GM21423 (cell line): ENCODE measurements at regions not wholly inside any gene's neighbourhood (a gene's known extent, or its start where the extent isn't known, plus 50 kb on each side); places are given as distances from the start of the nearest gene placed in this dataset.

Experiments
- ATAC-seq: cut with Tn5 transposase; IDR thresholded peaks from one replicate; pipeline ENCODE4 v1.9.1; 2021; ENCODE audit warnings: mild to moderate bottlenecking, moderate library complexity; ENCODE audit not compliant: unreplicated experiment

DNA sequence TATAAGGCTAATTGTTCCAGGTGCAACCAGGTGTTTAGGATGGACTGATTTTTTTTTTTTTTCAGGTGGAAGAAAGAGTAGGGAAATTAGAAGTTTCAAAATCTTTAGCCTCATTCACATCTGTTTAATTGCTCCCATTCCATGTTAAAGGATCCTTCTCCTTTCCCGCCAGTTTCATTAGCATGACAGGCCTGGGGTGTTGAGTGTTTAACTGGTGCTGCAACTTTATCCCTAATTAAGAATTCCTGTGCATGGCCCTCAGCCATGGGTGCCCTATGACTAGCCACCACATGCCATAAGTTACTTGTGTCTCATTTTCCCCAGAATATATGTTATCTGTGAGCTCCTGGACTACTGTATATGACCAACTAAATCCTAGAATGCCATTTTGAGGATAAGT lies 501.4 kb downstream of the NSUN3 start:
- no peak for ATAC-seq

DNA sequence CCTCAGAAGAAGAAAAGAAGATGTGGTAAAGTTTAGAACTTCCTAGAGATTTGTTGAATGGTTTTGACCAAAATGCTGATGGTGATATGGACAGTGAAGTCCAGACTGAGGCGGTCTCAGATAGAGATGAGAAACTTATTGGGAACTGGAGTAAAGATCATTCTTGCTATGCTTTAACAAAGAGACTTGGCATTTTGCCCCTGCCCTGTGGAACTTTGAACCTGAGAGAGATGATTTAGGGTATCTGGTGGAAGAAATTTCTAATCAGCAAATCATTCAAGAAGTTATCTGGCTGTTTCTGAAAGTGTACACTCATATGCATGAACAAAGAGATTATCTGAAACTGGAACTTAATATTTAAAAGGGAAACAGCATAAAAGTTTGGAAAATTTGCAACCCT lies 505.2 kb downstream of the NSUN3 start:
- no peak for ATAC-seq

DNA sequence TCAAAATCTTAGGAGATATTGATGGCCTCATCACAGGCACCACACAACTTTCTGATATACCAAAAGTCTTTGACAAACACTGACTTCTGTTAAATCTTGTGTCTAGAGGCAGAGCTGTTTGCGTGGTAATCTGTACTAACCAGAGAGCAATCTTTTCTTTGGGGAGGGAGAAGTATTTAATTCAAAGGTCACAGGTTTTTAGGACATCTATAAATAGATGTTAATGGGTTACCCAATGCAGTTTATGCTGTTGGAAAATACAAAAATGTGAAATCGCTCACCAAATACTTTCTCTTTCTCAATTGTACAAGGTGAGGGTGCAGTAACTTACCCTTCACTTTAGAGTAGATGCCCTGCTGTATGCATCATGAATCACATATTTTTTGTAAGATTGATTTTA lies 510.5 kb downstream of the NSUN3 start:
- ATAC-seq, result no peak

DNA sequence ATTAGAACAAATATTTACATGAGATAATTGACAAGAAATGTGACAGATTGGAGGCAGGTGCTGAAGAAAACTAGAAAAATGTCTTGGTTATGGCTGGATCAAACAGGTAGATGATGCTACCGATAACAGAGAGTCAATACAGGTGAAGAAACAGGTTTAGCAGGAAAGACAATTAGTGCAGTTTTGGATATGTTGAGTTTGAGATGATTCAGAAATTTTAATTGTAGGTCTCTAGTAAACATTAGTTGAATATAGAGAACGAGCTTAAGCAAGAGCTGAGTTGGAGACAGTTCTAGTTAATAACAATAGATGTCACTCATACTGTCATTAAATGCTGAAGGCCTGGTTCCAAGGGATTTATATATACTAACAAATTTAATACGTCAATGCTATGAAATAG lies 524.4 kb downstream of the NSUN3 start:
- ATAC-seq, result no peak

DNA sequence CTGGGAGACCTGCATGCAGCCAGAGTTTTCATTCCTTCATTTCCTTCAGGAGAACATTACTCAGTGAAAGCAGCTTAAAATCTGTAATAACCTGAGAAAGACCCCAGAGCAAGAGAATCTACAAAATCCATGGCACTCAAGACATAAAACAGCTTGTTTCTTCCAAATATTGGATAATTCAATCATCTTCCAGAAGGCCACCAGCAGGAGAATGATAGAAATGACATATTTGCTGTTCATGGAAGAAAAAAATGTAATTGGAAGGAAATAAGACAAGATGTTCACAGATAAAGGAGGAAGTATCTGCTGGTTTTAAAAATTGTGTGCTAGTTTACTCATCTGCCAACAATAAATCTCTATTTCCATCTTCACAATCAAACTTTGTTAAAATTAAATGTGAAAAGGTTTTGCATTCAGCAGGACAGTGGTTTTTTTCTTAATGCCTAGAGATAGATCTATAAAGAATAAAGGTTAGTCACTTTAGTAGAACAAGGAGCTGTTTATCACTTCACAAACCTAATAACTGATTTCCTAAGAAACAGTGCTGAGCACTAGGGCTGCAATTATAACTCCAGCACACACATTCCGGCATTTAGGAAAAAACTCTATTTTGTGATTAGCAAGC lies 530.8 kb downstream of the NSUN3 start:
- no peak for ATAC-seq

DNA sequence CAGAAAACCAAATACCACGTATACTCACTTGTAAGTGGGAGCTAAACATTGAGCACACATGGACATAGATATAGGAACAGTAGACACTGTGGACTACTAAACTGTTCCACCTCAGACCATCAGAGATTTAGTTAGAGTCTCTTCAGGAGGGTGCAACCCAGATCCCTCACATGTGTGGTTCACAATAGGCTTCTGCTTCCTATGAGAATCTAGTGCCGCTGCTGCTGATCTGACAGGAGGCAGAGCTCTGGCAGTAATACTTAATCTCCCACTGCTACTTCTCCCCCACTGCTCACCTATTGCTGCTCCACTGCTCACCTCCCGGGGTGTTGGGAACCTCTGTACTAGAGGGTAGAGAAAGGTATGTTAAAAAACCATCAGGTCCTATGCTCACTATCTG lies 533.3 kb downstream of the NSUN3 start:
- no peak for ATAC-seq

DNA sequence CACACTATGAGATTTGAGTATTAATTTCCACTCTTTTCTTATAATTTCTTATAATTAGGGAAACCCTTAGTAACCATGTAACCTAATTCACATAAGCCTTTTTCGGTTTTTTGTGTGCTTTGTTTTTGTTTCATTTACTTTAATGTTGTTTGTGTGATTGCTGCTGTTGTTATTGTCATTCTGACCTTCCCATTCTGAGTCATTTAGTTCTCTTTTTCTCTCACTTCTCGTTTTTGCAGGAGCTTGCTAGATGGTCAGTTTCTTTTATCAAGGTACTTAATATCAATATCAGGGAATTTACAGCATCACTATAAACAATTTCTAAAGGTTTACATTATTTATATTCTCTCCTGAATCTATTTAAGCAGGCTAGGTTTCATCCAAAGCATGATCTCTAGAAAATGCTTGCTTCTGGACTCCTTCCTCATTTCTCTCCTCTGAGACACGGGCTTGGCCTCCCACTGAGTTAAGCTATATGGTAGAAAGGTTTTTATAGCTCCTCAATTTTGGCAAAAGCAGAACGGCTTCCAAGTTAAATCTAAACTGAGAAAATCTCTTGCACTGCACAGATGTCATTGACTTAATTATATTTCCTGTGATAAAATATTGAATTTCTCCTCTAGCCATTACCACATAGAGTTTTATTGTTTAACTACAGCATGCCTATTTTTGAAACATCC lies 534.2 kb downstream of the NSUN3 start:
- no peak for ATAC-seq

DNA sequence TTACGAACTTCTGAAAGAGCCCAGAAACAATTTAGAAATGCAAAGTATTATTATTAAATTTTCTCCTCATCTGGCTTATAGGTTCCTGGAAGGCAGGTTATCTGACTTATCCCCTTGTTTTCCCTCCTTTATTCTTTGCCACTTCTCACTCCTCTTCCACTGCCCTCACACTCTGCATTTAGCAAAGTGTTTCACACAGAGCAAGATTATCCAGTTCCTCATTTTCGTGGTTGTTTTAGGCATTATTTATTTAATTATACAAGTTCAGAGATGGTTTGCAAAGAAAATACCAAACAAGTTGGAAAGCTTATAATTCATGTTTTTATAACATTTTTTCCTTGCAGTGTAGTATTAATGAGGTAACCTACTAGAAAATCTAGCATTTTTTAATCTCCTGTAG lies 544.9 kb downstream of the NSUN3 start:
- ATAC-seq, result no peak

DNA sequence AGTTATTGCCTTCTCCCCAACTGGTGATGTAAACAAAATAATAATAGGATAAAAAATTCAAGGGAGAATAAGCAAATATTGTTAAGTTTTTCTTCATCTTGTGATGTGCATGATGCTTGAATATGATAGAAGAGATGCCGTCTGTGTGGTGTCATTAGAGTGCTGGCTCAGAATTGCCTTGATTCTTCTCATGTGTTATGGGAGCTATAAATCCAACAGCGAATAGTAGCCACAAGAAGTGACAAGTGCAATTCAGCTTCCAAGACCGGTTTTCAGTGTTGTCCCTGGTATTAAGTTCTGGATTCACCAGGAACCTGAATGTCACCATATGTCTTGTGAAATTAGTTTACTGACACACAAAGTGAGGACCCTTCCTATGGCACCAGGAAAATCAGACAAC lies 547.0 kb downstream of the NSUN3 start:
- ATAC-seq, result no peak

DNA sequence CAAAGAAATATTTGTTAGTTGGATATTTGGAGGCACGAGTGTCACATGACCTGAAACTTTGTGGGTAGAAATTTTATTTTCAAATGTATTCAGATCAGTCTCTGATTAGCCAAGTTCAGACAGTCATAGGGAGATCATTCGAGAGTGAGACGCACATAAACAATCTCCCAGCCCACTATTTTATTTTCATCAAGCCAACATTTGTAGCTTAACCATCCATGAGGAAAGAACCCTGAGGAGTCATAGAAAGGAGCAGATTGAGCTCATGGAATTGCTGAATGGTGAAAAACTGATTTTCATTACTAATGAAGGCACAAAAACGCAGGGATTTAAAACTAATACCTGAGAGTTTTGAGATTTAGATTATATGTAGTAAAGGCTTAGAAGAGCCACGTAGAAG lies 548.7 kb downstream of the NSUN3 start:
- no peak for ATAC-seq

DNA sequence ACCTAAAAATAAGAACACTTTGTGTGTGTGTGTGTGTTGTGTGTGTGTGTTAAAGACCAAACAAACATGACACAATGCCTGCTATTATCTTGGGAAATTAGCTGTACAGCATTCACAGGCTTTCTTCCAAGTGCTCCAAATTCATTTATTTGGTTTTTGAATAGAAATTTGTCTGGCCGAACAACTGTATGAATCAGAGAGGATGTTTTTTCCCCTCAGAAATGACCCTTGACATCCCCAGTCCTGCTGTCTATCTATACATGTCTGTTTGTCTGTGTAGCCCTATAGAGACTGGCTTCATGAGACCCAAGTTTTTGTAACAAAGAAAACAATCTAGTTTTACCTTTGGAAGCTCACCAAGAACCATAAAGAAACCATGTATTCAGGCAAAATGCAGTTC lies 549.8 kb downstream of the NSUN3 start:
- no peak for ATAC-seq

DNA sequence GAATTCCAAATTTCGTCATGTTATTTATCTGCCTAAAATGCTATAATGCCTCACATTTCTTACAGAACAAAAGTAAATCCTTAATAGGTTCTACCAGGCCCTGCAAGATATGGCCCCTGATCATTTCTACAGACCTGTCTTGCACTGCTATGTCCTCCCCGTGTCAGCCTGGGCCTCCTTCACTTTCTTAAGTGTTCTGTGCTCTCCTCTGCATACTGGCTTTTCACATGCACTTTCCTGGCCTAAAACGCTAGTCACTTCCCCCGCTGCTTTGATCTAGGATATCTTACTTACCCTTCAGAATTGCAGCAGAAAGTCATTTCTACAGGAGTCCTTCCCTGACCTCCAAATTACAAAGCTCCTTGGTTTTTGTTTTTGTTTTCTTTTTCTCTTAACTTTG lies 551.3 kb downstream of the NSUN3 start:
- no peak for ATAC-seq

DNA sequence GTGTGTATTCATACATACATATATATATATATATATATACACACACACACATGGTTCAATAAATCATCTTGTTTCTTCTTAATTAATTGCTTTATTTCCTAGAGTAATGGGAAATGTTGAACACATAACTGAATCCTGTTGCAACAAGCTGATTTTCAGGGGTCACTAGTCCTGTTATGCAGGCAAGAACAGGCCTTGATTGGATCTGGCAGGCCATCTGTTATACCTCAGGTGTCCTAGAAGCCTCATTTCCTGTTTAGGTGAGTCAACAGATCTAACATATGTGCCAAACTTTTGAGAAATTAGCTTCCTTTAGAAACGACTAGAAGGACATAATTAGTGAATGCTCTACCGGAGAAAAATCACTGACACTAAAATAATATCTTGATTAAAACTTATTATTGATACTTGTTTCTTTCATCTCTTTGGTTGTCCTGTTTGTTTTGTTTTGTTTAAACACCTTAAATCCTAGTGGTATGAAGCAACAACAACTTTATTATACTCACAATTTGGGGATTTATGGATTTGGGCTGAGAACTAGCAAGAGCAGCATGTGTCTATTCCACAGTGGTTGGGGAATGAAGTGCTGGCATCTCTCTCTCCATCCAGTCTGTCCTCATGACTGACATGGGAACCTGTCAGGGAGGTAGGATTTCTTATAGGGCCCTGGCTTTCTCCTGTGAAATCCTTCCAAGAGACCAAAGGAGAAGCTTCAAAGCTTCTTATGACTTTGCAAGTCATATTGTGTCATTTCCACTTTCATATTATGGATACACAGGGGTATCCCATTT lies 552.6 kb downstream of the NSUN3 start:
- no peak for ATAC-seq

DNA sequence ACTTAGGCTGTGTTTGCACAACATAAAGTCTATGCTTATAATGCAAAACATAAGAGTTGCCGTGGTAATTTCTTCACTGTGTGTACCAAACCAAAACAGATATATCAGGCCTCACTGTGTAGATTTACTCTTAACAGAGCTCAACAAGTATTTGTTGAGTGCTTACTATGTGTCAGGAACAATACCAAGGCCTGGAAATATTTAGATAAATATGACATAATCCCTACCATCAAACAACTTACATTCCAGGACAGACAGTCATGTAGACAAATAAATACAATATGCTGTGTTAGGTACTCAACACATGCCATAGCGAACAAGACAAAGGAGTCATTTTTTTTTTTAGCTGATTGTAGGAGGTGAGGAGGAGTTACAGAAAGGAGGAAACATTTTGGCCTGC lies 554.0 kb downstream of the NSUN3 start:
- ATAC-seq, result no peak

DNA sequence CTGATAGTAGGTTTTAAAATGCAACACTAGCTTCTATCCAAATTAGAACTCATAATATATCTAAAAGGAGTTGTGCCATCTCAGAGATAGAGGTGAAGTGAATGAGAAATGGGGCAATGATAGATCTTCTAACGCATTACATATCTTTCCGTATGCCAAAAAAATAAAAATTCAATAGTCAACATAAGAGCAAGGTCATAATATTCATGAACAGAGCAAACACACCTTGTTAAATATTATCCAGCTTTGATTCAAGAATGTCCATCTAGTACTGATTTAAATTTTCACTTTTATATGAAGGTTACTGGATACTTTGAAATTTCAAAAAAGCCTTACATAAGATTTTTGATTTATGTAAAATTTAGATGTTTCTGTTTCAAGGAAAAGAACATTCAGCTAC lies 554.5 kb downstream of the NSUN3 start:
- ATAC-seq, result no peak

DNA sequence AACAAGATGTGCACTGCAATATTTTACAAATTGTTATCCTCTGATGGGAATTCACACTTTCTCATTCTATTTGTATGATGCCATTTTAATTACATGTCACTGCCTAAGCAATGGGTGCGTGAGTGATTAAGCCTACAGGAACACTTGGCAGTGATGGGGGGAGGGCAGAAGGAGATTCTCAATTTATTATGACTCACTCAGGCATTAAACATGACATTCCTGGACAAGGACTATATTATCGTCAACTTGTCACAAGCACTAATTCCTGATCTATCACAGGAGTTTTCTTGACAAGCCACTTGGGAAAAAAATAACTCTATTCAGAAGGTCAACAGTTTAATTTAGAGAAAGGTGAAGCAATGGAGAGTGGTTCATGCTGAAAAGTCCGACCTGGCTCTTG lies 556.8 kb downstream of the NSUN3 start:
- no peak for ATAC-seq

DNA sequence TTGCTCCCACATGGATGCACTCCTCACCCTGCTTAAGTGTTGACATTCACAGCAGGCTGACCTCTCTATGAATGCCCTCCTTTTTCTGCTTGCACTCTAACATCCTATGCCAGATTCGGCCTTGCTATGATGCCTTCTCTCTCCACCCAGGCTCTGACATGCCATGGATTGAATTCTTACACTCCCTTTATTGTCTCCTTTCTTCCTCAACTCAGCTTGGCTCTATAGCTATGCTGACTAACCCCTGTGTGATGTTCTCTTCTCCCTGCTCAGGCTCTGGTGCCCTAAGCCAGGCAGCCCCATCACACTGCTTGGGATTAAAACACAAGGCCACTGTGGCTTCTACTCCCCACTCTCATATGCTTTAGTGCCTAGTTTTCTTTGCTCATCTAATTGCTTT lies 563.7 kb downstream of the NSUN3 start:
- ATAC-seq, result no peak

DNA sequence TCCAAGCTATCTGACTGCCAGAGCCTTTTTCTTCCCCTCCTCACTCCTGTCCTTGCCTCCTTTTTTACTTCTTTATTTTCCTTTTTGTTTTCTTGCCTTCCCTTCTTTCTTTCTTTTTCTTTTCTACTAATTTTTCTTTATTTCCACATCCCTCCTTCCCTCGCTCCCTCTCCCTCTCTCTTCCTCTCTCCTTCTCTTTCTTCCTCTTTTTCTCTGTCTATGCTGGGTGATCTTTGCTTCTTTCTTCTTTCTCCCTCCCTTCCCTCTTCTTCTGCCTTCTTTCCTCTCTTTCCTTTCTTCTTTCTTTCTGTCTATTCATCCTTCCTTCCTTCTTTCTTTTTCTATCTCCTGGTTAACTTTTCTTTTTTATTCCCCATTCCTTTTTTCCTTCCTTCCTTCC lies 564.8 kb downstream of the NSUN3 start:
- no peak for ATAC-seq

DNA sequence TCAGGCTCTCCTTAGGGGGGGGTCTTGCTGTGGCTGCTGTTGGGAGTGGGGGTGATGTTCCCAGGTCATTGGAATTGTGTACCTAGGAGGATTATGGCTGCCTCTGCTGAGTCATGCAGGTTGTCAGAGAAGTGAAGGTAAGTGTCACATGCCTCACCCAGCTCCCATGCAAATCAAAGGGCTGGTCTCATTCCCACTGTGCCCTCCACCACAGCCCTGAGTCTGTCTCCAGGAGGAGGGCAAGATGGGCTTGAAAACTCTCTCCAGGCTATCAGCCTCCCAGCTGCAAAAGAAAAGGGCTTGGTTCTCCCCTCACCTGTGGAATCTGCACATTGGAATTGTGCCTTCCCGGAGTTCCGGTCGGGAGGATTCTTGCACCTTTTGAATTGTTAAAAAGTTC lies 580.5 kb downstream of the NSUN3 start:
- ATAC-seq, result no peak

DNA sequence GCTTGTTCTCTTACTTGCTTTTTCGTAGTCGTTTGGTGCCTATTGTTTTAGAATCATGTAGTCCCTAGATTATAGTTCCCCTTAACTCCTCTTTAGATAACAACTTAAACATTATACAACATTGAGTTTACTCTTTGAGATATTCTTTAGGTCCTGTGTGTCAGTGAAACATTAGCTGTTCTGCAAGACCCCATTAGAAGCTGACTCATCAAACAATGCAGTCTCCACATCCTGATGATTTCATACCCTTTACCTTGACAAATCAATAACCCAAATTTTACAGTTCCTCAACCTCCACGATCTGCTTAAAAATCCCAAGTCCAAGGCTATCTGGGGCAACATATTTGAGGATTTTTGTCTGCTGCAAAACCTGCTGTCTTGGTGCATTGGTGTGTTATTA lies 582.9 kb downstream of the NSUN3 start:
- no peak for ATAC-seq

DNA sequence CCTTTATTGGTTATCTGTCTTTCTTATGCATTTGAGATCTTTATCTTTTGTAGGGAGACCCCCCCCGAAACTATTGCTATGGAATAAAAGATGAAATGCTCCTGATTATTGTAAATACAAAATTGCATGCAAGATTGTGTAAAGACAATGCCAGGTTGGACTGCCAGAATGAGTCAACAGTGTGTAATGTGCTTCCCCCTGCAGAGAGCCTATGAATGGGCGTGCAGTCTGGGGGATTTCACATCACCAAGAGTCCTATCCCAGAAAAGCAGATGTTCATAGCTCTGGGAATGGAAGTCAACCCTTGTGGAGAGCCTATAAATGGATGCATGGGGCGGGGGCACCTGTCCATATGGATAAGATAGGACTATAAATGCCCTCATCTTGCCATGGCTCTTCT lies 584.3 kb downstream of the NSUN3 start:
- ATAC-seq, result no peak
